ENCODE measurements at regions not wholly inside any gene's neighbourhood (a gene's known extent, or its start where the extent isn't known, plus 50 kb on each side); places are given as distances from the start of the nearest gene placed in this dataset.
"Not testable (repeated sequence)": the region's sequence is repeated elsewhere in the genome, so short reads cannot be mapped to it uniquely, and the experiment has no call there.

DNA sequence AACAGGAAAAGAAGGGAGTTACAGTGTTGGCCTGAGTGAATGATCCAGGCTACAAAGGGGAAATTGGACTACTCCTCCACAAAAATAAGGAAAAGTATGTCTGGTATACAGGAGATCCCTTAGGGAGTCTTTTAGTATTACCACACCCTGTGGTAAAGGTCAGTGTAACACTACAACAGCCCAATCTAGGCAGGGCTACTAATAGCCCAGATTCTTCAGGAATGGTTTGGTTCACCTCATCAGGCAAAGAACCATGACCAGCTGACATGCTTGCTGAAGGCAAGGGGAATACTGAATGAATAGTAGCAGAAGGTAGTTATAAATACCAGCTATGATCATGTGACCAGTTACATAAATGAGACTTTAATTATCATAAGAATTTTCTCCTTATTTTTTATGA is 372.6 kb upstream of the ATP11B start:
- no peak for DNase-seq

DNA sequence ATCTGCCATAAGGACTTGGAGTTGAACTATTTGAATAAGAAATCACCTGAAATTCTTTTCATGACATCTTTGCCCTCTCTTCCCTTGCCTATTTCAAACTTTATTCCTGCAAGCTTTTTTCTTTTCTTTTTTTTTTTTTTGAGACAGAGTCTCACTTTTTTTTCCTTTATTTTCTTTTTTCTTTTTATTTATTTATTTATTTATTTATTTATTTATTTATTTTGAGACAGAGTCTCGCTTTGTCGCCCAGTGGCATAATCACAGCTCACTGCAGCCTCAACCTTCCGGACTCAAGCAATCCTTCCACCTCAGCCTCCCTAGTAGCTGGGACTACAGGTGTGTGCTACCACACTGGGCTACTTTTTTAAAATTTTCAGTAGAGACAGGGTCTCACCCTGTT is 369.3 kb upstream of the ATP11B start:
- DNase-seq: no peak

DNA sequence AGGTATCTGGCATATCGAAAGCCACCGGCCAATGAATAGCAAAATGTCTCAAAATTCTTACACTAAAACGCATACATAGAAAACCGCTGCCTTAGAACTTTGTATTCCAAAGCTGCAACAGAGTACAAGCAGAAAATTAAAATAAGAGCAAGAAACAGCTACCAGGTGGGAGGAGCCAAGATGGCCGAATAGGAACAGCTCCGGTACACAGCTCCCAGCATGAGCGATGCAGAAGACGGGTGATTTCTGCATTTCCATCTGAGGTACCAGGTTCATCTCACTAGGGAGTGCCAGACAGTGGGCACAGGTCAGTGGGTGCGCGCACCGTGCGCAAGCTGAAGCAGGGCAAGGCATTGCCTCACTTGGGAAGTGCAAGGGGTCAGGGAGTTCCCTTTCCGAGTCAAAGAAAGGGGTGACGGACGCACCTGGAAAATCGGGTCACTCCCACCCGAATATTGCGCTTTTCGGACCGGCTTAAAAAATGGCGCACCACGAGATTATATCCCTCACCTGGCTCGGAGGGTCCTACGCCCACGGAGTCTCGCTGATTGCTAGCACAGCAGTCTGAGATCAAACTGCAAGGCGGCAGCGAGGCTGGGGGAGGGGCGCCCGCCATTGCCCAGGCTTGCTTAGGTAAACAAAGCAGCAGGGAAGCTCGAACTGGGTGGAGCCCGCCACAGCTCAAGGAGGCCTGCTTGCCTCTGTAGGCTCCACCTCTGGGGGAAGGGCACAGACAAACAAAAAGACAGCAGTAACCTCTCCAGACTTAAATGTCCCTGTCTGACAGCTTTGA is 367.2 kb upstream of the ATP11B start:
- not testable (repeated sequence) for DNase-seq

DNA sequence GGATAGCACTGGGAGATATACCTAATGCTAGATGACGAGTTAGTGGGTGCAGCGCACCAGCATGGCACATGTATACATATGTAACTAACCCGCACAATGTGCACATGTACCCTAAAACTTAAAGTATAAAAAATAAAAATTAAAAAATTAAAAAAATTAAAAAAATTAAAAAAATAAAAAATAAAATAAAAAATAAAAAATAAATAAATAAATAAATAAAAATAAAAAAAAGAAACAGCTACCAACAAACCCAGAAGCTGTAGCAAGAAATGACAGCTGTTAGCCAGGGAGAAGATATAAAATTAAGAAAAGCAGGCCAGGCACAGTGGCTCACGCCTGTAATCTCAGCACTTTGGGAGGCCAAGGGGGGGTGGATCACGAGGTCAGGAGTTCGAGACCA is 361.3 kb upstream of the ATP11B start:
- not testable (repeated sequence) for DNase-seq

DNA sequence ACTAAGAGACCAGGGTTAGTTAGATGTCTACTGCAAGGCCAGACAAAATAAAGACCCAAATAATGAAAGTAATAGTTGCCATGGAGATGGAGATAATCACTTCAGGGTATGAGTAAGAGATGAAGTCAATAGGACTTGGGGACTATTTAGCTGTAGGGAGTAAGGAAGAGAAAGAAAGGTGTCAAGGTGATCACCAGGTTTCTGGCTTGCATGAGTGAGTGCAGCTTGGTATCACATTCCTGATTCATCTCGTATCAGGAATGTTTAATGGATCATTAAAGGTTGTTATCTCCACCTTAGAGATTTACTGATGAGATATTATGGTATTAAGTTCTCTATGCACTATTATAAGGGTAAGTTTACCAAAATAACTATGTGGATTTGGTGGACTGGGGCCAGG is 357.4 kb upstream of the ATP11B start:
- DNase-seq: no peak

DNA sequence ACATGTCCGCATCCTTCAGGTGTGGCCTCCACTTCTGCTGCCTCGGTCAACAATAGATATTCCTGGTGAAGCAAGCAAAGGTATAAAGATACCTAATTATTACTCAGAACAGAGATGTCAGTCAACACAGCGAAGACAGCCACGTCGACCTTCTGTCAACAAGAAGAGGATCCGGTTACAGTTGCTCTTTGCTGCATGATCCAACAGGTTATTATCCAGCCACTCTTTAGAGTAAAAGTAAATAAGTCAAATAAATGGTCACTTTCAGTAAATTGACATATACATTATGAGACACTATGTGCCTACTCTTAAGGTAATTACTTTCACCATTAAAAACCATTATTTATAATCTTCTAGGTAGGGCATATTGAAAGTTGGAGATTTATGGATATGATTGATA is 356.8 kb upstream of the ATP11B start:
- no peak for DNase-seq

DNA sequence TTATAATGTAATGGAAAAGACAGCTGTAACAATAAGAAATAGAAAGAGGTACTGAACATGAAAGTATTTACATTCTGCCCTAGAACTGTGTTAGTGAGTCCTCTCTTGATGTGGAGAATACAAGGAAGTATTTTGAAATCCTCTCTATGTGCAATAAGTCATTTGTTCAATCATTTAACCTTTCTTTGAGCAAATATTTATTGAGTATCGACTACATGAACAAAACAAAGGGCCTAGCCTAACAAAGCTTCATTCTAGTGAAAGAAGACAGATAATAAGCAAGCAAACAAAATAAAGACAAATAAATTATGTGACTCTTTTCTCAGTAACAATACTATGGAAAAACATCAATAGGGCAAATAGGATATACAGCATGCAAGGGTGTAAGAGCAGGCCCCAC is 354.9 kb upstream of the ATP11B start:
- no peak for DNase-seq

DNA sequence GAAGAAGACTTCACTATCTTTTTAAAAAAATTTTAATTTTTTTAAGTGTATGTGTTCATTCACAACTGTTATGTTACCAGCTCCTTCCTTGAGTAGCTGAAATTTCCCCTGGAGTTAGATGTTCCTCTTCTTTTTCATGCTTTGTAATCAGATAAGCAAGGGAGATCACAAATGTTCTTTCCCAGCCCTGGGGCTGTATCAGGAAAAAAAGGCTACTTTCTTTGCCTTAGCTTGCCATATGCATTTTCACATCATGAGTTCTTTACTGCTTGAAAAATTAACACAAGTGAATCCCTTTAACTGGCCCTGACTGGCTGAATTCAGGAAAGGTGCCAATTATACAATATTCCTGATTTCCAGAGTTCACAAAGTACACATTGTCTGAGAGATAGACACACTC is 353.2 kb upstream of the ATP11B start:
- DNase-seq: no peak

DNA sequence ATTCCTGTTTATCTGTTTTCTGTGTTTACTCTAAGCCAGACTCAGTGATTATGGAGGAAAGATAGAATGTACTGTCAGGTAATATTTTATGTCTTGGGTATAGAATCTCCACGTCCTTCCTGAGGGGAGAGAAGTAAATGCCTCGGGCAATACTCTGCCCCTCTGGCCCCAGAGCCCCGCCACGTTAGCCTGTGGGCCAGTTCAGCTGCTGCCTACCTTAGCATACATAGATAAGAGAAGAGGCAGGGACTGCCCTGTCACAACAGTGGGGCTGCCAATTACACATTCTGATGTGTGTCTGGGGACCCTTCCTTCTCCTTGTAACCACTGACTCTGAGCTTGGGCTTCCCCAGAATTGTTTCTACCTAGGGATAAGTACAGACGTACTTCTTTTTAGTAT is 347.7 kb upstream of the ATP11B start:
- DNase-seq: no peak

DNA sequence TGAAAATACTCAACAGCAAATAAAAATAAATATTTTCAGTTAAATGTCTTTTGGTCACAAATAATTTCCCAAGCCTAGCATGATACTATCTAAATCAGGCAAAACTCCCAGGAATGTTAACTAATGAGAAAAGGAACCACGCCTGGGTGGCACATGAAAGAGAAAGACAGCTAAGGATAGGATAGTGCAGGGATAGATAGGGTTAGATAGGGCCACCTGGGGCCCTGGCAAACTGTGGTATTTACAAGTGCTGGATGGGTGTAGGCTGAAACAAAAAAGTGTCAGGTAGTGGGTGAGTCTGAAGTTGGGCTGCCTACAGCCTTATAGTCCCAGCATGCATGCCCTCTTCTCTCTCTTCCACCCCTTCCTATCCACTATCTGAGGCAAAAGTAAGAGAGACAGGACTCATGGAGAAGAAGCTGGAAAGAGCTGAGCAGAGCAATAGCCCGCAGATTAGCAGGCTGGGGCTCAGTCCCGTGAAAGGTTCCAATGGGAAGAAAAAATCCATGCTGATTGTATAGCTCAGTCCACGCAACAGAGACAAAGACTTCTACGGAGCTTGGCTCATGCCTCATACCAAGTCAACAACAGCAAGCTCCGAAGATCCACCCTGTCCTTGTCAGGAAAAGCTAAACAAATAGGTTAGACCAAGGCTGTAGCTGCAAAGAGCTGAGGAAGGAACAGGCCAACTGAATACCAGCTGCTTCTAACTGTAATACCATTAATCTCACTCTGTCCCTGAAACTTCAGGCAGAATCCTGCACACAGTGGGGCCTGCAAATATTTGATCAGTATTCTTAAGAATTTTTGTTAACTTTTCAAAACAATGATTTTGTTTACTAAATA is 342.1 kb upstream of the ATP11B start:
- DNase-seq: no peak

DNA sequence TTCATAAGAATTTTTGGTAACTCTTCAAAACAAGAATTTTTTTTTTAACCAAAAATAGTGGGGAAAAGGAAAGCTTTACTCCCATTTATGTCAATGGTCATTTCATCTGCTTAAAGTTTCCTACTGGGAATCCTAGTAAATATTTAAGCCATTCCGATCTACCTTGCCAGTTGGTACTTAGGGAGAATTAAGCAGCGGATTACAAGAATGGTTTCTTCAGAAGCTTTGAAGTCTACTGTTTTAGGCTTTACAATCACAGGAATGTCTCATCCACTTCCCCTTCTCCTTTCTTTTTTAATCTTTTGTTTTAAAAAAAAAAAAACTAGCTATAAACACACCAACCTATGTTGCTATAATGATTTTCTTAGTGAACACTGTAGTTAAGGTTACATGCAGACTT is 341.4 kb upstream of the ATP11B start:
- DNase-seq: no peak

DNA sequence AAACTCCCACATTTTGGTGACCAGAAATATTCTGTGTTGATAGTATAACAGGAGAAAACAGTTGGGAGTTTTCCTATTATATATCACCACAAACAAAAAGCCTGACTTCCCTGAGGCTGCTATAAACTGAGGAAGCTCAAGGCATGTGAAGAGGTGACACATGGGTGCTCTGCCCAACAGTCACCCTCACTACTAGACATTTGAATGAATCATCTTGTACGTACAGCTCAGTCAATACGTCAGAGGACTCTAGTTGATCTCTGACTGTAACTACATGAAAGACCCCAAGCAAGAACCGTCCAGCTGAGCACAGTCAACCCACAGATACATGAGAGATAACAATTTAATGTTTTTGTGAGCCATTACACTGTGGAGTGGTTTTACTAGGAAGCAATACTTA is 338.3 kb upstream of the ATP11B start:
- no peak for DNase-seq

DNA sequence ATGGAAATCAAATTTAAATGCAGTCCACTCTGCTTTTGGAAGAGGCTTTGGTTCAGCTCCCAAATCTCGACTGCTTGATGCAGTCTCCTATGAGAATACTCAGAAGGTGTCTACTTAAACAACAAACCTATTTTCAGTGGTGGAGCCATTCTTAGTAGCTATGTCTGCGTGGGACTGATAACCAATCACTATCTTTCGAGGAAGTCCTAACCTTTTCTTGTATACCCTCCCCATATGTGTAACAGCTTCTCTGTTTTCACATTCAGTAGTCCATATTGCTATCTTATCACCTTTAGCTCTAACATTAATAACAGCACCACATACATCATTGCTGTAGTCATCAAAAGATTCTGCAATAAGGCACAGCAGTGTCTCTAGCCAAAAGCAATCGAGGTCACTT is 333.0 kb upstream of the ATP11B start:
- no peak for DNase-seq

DNA sequence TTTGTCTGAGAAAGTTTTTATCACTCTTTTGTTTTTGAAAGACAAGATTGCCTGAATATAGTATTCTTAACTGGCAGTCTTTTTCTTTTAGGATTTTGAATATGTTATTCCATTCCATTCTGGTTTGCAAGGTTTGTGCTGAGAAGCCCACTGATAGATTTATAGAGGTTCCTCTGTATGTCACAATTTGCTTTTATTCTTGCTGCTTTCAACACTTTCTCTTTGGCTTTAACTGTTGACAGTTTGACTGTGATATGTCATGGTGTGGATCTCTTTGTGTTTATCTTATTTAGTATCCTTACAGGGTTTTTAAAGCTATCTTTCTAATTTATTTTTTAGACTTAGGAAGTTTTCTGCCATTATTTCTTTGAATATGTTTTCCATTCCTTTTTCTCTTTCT is 331.2 kb upstream of the ATP11B start:
- no peak for DNase-seq

DNA sequence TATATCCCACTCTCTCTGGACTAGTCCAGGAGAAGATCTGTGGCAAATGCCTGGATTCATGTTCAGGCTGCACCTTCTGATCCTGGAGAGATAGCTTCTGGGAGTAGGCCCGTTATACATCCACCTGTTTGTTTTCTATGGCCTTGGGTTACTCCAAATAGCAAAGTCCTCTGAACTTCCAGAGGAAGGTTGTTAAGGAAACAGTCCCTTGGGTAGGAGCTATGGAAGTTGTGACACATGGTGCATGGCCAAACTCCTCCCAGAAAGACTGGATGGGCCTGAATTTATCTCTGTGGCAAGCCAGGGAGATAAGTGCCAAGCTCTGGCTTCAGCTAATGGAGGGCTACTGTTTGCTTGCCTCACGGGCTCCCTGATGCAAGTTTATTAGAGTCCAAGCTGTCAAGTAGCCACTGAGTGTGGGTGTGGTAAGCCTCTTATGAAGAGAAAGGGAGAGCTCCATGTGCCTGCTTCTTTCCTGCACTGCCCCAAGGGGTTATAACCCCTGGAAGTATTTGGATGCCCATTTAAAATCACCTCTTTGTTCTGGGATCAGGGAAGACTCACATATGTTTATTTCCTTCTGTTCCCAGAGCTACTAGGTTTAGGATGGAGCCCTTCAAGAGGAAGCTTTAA is 328.7 kb upstream of the ATP11B start:
- DNase-seq: no peak

DNA sequence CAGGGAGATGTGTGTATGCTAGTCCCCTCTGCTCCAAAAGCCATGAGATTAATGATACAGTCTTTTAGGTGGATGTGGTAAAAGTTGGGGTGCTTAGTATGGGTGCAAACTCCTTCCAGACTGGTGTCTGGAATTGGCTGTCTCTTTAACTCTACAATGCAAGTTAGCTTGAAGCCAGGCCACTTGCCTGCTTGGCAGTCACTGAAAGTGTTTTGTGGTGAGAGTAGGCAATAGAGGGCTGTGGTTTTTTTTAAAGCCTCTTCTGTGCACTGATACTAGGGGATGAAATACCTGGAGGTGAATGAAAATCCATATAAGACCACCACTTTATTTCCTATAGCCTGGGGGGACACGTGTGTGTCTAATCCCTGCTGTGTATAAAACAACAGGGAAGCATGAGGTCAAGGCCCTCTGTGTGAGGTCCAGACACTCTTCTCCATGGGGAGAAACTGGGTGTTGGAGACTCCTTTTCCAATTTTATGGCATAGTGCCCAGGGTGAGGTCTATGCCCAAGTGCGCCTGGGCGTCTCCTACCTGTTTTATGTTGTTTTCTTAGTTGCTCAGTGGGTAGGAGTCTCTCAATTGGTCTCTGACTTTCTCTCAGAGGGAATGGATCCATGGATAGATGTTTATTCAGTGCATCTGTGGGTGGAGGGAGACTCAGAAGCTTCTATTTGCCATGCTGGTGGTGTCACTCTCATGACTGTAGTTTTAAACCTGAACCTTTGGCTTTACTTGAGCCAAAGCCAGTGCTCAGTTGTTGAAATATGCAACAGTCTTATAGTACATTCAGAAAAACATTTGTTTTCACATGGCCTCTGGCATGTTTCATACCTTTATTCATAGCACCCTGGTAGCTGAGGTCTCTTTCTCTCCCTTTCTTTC is 327.8 kb upstream of the ATP11B start:
- no peak for DNase-seq

DNA sequence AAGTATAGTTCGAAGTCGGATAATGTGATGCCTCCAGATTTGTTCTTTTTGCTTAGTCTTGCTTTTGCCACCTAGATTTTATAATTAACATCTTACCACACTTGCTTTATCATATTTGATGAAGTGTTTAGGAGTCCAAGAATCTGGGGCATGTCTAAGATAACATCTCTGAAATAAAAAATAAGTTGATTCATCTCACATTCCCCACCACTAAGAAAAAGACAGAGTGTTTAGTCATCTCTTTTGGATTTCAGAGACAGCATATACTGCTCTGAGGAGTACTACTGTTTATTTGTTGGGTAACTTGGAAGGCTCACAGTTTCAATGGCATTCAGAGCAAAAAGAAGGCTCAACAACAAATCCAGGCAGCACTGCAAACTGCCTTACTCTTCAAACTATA is 324.2 kb upstream of the ATP11B start:
- DNase-seq: no peak

DNA sequence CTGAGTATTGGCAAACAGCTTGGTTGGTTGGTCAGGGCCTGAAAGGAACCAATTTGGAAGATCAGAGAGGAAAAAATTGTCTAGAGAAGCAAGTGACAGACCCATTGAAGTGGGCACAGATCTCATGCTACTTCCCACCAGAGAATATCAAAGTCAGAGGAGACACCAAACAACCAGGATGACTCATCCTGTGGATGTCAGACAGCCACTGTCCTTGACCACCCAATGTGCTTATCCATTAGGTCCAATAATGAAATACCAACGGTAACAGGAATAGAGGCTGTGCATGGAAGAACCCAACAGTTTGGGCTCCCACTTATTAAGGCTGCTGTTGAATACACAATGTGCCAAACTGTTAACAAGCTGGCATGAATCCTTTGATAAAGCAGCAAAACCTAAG is 323.1 kb upstream of the ATP11B start:
- no peak for DNase-seq

DNA sequence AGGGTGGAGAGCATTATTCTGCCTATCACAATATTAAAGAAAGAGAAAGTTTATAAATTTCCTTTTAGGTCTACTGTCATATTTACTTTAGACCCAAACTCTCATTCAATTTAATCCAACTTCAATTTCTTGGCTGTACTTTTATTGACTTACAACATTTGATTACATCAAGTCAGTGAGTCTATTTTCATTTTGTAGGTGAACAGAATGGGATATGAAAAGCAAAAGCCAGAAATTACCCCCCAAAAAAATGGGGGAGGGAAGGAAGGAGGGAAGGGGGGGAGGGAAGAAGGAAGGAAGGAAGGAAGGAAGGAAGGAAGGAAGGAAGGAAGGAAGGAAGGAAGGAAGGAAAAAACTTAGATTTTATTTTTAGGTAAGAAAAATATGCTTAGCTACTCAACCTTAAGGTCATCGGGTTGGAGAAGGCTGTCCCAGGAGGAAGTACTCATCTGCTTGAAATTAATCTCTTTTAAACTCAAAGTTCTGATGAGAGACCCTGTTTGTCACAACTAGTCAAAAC is 320.1 kb upstream of the ATP11B start:
- DNase-seq: no peak

DNA sequence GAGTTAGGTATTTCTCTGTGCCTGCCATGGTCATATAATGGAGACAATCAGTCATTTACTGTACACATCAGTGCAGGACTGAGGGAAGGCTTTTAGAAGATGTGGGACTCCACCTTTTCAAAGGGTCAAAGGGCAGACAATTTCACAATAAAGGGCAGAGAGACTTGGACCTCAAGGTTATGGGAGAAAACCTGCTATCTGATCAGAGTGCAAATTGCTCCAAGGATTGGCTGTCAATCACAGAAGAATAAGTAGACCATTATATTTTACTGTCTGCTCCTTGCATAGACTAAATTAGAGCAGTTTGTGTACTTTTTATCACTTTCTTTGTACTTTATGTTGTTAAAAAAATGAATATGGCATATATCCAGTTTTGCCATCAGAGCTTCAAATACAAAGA is 314.9 kb upstream of the ATP11B start:
- no peak for DNase-seq

DNA sequence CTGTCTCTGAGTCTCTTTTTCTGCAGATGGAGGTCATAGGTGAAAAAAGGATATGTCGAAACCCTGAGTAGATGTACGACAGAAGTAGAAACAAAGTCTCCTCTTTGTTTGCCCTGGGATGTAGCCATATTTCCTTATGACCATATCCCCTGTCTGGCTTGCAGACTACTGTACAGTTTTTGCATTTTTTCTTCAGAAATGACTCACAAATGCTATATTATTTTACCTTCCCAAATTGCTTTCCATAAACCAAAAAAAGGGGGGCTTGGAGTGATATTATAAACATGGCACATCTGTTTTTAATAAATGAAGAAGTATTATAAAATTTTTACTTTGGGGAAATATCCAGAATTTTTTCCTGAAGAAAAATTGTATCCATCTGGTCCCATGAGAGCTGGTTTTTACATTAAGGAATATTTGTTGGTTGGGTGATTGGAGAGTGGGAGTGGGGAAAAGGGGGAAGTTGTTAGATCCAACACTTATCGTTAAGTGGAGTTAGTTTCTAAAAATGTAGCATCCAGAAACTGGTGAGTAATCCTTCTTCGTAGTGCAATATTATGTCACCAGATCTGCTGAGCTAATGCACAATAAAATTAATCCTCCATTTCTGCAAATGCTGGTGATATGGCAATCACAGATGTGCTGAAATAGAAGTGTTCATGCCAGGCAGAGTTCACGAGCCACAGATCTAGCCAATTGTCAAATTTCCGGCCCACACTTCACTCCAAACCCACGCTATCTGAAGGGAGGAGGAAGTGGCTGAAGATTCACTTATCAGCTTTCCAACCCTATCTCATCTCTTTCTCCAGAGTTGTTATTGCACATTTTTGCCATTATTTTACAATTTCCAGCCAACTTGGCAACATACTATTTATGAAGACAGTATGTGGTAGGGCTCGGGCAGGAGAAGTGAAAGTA is 313.6 kb upstream of the ATP11B start:
- no peak for DNase-seq

DNA sequence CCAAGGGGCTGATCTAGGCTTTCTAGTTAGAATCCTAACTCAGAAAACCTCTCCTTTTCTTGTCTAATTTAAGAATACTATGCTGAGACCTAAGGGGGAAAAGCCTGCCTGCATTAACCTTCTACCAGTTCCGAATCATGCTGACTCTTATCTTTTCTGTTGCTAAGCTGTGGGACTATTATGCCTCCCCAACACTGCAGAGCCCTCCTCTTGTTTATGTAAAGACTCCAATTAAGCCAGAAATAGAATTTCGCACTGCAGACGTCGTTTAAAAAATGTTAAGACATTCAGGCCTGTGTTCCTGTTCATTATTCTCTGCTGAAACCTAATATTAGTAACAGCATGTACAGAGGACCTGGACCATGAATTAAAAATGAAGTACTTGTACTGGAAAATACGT is 310.6 kb upstream of the ATP11B start:
- no peak for DNase-seq

Data from stimulated activated CD8-positive, alpha-beta memory T cell treated with anti-CD3 and anti-CD28 coated beads, Interleukin-4, amount 100 ng/mL, for 48 hours (primary cell).